Raji (cell line): ENCODE measurements at regions not wholly inside any gene's neighbourhood (a gene's known extent, or its start where the extent isn't known, plus 50 kb on each side); places are given as distances from the start of the nearest gene placed in this dataset.

Experiments used
- POLR2A ChIP-seq: IDR thresholded peaks from 2 replicates; pipeline ENCODE4 v1.6.1; 2011; ENCODE audit warnings: low read depth, low read length, control low read depth; ENCODE audit not compliant: insufficient read depth

GRCh38 chr2:129777762-129778583 is 201.5 kb upstream of the RAB6C start:
- TF ChIP-seq POLR2A = no peak

- no peak for TF ChIP-seq POLR2A
Measured at GRCh38 chr2:129778584-129778877, 200.9 kb upstream of the RAB6C start.

GRCh38 chr2:129779783-129780182 is 199.7 kb upstream of the RAB6C start:
- TF ChIP-seq POLR2A = no peak

GRCh38 chr2:129780316-129781270 is 198.9 kb upstream of the RAB6C start:
- no peak for TF ChIP-seq POLR2A

- no peak for TF ChIP-seq POLR2A
Measured at GRCh38 chr2:129781749-129782632, 197.5 kb upstream of the RAB6C start.

GRCh38 chr2:129782633-129782990 is 196.9 kb upstream of the RAB6C start:
- no peak for TF ChIP-seq POLR2A

GRCh38 chr2:129784486-129784885 is 195.0 kb upstream of the RAB6C start:
- TF ChIP-seq POLR2A = no peak

GRCh38 chr2:129791712-129792111 is 187.8 kb upstream of the RAB6C start:
- TF ChIP-seq POLR2A = no peak

GRCh38 chr2:129793431-129793902 is 186.0 kb upstream of the RAB6C start:
- TF ChIP-seq POLR2A = no peak

GRCh38 chr2:129794116-129794515 is 185.3 kb upstream of the RAB6C start:
- no peak for TF ChIP-seq POLR2A

- no peak for TF ChIP-seq POLR2A
Measured at GRCh38 chr2:129794540-129794939, 184.9 kb upstream of the RAB6C start.

- no peak for TF ChIP-seq POLR2A
Measured at GRCh38 chr2:129796225-129796624, 183.2 kb upstream of the RAB6C start.

GRCh38 chr2:129796801-129797488 is 182.5 kb upstream of the RAB6C start:
- no peak for TF ChIP-seq POLR2A

- no peak for TF ChIP-seq POLR2A
Measured at GRCh38 chr2:129797489-129798300, 181.8 kb upstream of the RAB6C start.
